ENCODE measurements at regions not wholly inside any gene's neighbourhood (a gene's known extent, or its start where the extent isn't known, plus 50 kb on each side); places are given as distances from the start of the nearest gene placed in this dataset.

DNA sequence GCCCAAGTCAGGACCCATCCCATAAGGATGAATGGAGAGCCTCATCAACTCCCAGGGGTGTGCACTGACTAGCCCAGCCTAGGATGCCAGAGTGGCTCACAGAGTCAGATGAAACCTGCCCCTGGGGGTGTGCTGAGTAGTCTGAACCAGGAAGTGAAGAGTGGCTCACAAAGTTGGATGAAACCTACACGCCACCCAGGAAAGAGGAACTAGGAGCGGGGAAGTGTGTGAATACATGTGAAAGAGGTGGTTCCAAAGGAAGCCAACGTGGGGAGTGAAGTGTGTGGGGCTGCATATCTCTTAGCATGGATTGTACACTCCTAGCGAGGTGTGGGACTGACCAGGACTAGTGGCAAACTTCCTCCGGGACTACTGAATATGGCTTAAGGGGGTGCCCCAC, 902.1 kb upstream of the NDST4 start:
- TF ChIP-seq, protein P1, sequence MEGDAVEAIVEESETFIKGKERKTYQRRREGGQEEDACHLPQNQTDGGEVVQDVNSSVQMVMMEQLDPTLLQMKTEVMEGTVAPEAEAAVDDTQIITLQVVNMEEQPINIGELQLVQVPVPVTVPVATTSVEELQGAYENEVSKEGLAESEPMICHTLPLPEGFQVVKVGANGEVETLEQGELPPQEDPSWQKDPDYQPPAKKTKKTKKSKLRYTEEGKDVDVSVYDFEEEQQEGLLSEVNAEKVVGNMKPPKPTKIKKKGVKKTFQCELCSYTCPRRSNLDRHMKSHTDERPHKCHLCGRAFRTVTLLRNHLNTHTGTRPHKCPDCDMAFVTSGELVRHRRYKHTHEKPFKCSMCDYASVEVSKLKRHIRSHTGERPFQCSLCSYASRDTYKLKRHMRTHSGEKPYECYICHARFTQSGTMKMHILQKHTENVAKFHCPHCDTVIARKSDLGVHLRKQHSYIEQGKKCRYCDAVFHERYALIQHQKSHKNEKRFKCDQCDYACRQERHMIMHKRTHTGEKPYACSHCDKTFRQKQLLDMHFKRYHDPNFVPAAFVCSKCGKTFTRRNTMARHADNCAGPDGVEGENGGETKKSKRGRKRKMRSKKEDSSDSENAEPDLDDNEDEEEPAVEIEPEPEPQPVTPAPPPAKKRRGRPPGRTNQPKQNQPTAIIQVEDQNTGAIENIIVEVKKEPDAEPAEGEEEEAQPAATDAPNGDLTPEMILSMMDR (IDR thresholded peaks at IDR 0.05; ENCODE audit: unreplicated experiment) = no peak
- DNase-seq (ENCODE audit: low spot score in 2 of 2, unreplicated experiment in 2 of 2) = no peak
- Mint-ChIP-seq H3K4me3 (no peak overlapping the region), H3K9me3 (peaks cover 69% of the 10 kb centered on the region), H3K27me3 (ENCODE audit: low read depth) (no peaks in the 10 kb centered on the region), H3K36me3 (peaks cover 21% of the 10 kb centered on the region), H3K4me1 (no peaks in the 10 kb centered on the region), H3K27ac (no peak overlapping the region)

DNA sequence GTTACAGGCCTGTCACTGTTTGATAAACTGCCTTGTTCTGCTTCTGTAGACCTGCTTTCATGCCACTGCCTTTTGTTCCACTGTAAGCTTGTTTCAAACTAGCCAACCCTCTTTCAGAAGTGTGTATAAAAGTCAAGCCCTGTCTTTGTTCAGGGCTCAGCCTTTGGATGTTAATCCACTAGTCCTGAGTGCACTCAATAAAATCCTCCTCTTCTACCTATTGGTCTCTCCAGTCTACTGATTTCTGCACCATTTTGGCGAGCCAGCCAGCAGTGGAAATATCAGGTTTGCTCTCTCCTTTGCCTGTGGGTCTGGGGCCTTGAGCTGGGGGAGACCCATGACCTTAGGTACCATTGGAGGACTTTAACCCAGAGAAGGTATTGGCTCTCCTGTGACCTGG, 901.6 kb upstream of the NDST4 start:
- no peak for DNase-seq (ENCODE audit: low spot score in 2 of 2, unreplicated experiment in 2 of 2)
- Mint-ChIP-seq H3K27ac (no peak overlapping the region), H3K4me3 (no peak overlapping the region), H3K27me3 (ENCODE audit: low read depth) (no peaks in the 10 kb centered on the region), H3K9me3 (peaks cover 65% of the 10 kb centered on the region), H3K36me3 (peaks cover 21% of the 10 kb centered on the region), H3K4me1 (no peaks in the 10 kb centered on the region)
- TF ChIP-seq, protein P1 (IDR thresholded peaks at IDR 0.05; ENCODE audit: unreplicated experiment) = no peak

DNA sequence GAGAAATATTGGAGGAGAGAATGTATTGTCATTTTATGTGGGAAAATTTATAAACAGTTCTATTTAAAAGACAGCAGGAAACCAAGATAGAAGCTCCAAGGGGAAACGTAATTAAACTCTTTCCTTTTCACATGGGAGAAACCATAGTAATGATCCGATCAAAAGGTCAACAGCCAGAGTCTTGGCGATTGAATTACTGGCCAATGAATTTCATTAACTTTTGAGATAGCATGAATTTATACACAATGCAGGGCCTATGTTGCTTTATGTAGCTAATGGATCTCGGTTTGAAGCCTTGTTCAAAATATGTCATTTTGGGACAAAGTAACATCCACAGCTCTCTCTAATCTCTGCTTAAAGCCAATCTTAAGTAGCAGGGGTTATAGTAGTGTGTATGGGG, 897.5 kb upstream of the NDST4 start:
- Mint-ChIP-seq H3K4me3 (no peak overlapping the region), H3K27ac (no peak overlapping the region), H3K36me3 (peaks cover 15% of the 10 kb centered on the region), H3K9me3 (peaks cover 33% of the 10 kb centered on the region), H3K4me1 (no peaks in the 10 kb centered on the region), H3K27me3 (ENCODE audit: low read depth) (no peaks in the 10 kb centered on the region)
- TF ChIP-seq, protein P1 (IDR thresholded peaks at IDR 0.05; ENCODE audit: unreplicated experiment) = no peak
- no peak for DNase-seq (ENCODE audit: low spot score in 2 of 2, unreplicated experiment in 2 of 2)

DNA sequence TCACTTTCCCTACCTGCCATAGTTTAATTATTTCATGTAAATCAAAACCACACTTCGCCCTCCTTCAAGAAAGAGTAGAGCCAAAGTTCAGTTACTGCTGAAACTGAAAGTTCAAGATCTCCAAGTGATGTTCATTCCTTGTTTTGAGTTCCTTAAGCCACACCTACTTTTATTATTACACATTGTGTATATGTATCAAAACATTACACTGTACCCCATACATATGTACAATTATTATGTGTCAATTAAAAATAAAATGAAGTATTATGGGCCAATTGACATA, 892.3 kb upstream of the NDST4 start:
- Mint-ChIP-seq H3K36me3 (no peaks in the 10 kb centered on the region), H3K27ac (no peak overlapping the region), H3K9me3 (peaks cover 1% of the 10 kb centered on the region), H3K27me3 (ENCODE audit: low read depth) (no peaks in the 10 kb centered on the region), H3K4me1 (no peaks in the 10 kb centered on the region), H3K4me3 (no peak overlapping the region)
- no peak for DNase-seq (ENCODE audit: low spot score in 2 of 2, unreplicated experiment in 2 of 2)
- TF ChIP-seq, protein P1 (IDR thresholded peaks at IDR 0.05; ENCODE audit: unreplicated experiment) = no peak

DNA sequence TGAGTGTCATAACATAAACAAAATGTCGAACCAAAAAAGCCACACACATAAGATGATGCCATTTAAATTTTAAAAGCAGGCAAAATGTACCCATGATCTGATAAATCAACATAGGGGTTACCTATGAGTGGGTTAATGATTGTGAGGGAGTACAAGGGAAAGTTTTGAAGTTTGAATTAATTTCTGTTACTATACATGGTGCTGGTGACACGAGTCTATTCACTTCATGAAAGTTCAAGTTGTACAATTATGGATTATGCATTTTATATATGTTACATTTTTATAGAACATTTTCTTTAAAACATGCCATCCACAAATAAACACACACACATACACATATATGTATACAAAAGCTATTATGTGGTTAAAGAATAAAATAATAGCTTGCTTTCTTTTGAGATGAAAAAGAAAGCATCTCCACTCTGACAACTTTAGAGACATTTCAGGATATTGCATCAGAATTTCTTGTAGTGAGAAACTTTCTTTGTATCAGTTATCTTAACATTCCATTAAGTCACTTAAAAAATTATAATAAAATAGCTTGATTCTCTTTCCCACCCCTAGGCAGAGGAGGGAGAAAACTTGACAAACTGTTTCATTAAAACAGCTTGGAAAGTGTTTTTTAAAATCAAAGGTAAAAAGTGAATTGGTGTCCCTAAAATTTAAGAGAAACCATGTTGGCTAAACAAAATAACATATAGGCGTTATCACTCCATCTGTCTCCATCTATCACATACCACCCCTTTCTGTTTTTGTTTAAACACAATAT, 891.8 kb upstream of the NDST4 start:
- Mint-ChIP-seq H3K36me3 (no peaks in the 10 kb centered on the region), H3K4me3 (no peak overlapping the region), H3K4me1 (no peaks in the 10 kb centered on the region), H3K27ac (no peak overlapping the region), H3K27me3 (ENCODE audit: low read depth) (no peaks in the 10 kb centered on the region), H3K9me3 (no peaks in the 10 kb centered on the region)
- TF ChIP-seq, protein P1 (IDR thresholded peaks at IDR 0.05; ENCODE audit: unreplicated experiment) = no peak
- DNase-seq (ENCODE audit: low spot score in 2 of 2, unreplicated experiment in 2 of 2) = no peak

DNA sequence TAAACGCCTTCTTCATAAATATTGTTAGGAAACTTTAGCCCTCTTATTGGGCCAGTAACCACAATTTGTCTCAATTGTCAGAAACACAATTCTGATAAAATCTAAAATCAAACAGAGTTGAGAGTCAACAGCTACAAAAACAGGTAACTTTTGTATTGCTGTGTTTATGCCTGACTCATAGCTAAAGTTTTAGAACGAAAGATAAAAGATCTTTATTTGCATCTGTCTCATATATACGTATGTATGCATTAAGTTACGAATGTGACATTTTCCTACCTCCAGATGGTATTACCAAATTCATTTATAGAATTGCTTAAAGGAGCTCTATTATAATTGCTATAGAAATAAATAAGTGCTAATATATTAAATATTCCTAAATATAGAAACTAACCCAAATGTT, 887.9 kb upstream of the NDST4 start:
- no peaks in the 10 kb centered on the region for H3K4me1 Mint-ChIP-seq
- H3K36me3 Mint-ChIP-seq = no peaks in the 10 kb centered on the region
- no peaks in the 10 kb centered on the region for H3K27me3 Mint-ChIP-seq (ENCODE audit: low read depth)
- H3K4me3 Mint-ChIP-seq = no peak overlapping the region
- DNase-seq (ENCODE audit: low spot score in 2 of 2, unreplicated experiment in 2 of 2) = no peak
- TF ChIP-seq, protein P1 (IDR thresholded peaks at IDR 0.05; ENCODE audit: unreplicated experiment) = no peak
- H3K27ac Mint-ChIP-seq = no peak overlapping the region
- H3K9me3 Mint-ChIP-seq = no peaks in the 10 kb centered on the region
